ENCODE measurements at regions not wholly inside any gene's neighbourhood (a gene's known extent, or its start where the extent isn't known, plus 50 kb on each side); places are given as distances from the start of the nearest gene placed in this dataset.

GRCh38 chr10:61541960-61542359, 88.8 kb upstream of the TMEM26 start:
- TF ChIP-seq CTCF (IDR thresholded peaks at IDR 0.05) = no peak
- no peak for TF ChIP-seq ZFX (IDR thresholded peaks at IDR 0.05; ENCODE audit: borderline replicate concordance)
